Fibroblast of the conjunctiva (primary cell): ENCODE measurements at regions not wholly inside any gene's neighbourhood (a gene's known extent, or its start where the extent isn't known, plus 50 kb on each side); places are given as distances from the start of the nearest gene placed in this dataset.
A peak's percentile ranks its signal among the peaks of the same experiment; 100 is the strongest.

Experiments
- DNase-seq: peaks from one replicate; pipeline ENCODE4 v3.0.0-alpha.2; 2010; ENCODE audit warnings: low read depth

DNA sequence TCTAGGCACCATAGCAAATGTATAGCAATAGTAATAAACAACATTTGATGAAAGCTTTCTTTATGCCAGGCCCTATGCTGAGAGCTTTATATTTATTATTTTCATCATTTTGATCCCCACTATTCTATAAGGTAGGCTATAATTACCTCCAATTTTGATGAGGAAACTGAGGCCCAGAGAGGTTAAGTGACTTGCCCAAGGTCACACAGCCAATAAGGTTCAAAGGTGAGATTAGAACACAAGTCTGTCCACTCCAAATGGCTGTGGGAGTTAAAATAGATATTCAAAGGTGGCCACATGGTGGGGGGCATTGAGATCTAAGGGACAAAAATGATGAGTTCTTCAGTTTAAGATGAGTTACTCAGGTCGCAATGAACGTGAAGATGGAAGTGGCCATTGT is 269.9 kb downstream of the BMP7 start:
- no peak for DNase-seq

DNA sequence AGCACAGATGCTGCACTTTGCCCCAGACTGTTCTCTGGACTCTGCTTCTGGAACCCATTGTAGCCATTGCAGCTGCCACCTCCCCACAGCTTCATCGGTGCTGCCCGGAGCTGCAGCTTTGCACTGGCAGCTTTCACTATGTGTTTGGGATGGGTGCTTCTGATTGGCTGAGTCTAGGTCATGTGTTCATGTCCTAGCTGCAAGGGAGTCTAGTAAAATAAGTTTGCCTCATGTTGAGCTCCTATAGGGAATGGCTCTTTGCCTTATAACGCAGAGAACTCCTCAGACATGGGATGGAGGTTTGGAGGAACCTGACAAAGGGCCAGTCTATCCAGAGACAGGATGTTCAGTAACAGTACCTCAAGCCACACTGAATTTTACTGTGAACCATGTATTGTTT is 268.0 kb downstream of the BMP7 start:
- no peak for DNase-seq

DNA sequence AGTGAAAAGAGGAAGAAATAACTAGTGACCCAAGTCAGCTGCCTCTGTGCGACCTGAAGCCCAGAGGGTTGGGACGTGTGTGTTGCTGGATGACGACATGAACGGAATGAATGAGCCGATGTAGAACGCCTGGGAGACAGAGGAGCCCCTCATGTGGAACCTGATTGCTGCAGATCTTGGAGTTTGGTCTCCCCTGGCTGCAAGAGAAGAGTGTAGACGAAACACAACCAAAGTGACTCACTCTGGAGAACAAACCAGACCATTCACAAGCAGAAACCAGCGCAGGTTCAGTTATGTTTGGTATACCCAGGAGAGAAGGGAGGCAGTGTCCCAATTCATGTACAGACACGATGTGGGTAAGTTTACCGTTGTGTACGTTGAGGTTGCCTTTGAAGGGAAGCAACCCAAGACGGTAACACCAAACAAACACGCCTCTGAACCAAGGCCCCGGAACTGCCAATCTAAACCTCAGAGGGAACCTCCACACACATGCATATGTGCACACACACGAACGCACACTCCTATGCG is 265.9 kb downstream of the BMP7 start:
- DNase-seq, result no peak

DNA sequence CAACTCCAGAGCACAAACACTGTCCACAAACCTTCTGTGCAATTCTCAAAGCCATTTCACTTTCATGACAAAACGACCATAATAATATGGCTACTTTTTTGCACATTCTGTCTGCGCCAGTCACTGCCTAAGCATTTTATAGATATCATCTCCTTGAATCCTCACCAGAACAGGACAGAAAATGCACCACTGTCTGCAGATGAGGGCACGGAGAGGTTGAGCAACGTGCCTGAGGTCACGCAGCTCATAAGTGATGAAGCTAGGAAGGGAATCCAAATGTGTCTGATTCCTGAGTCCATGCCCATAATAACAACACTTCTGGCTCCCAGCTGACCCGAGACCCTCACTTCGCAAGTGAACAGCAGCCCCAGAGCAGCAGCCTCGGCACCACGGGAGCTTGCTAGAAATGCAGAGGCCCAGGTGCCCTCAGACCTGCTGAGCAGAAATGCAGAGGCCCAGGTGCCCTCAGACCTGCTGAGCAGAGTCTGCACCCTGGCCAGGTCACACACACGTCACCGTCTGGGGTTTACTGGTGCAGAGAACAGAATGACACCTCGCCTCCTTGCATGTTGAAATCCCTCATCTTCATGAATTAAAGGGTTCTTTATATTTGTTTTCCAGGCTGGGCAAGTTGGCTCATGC is 265.2 kb downstream of the BMP7 start:
- DNase-seq, result no peak

DNA sequence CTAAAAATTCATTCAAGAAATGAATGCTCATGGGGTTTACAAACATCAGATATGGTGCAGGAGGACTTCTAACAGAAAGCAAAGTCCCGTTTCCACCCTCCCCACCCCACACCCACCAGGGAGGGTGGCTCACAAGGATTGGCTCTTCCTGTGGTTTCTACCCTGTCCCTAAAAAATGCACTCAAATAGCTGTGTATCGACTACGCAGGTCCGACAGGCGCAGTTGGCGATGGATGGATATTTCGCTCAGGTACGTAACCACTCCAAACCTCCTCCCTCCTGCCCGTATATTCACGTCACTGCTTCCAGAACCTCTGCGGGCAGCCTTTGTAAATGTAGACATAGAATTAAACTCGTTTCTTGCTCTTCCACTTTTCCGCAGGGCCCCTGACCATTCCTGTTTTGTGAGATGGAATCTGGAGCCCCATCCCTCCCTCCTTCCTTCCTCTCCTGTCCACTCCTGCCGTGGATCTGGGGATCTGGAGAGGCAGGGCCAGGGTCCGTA is 264.3 kb downstream of the BMP7 start:
- DNase-seq, result no peak

- DNase-seq, result no peak
Observed at GRCh38 chr20:57003012-57003411, 263.4 kb downstream of the BMP7 start.

- no peak for DNase-seq
Observed at GRCh38 chr20:57004416-57004815, 262.0 kb downstream of the BMP7 start.

DNA sequence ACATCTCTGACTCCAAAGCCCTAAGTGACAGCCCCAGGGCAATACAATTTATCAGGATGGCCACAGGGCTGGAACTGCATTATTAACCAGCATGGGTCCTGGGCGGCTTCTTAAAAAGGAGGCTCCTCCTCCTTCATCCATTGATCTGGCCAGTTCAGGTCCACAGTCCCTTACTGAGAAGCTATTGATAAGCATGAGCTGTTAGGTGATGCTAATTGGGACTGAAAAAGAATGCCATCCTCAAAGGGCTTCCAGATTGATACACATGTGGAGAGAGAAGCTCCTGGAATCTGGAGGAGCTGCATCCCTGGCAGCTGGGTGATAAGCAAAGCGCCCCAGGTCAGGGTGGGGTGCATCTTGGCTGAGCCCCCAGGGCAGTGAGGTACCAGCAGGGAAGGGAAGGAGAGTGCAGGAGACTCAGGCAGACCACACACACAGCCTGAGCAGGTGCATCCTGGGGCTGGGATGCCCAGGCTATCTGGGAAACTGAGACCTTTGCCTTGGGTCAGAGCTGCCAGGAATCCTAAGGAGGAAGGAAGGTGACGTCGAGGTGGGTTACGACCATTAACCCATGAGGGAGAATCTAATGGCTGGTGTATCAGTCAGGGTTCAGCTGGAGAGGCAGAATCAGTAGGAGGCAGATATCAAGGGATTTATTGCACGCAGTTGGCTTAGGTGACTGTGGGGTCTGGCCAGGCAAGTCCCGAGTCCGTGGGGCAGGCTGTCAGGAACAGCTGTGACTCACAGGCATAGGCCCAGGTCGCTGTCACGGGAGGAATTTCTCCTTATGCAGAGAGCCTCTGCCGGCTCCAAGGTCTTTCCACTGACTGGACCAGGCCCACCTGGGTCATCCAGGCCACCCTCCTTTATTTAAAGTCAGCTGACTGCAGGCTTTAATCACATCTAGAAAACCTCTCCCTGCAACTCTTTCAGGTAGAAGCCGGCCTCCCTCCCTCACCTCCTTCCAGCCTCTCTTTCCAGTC is 261.2 kb downstream of the BMP7 start:
- DNase-seq, result no peak

- no peak for DNase-seq
Observed at GRCh38 chr20:57006411-57007170, 259.9 kb downstream of the BMP7 start.

DNA sequence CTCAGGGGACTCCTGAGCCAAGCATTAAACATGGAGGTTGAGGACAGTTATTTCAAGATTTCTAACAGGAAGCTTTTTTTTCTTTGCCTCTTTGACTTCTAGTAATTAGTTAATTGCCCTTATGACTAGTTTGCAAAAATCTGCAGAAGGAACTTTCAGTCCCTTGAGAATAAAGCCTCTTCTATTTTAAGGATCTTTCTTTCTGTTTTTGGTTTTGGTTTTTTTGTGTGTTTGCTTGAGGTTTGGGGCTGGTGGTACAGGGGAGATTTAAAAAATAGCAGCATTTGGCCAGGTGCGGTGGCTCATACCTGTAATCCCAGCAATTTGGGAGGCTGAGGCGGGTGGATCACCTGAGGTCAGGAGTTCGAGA is 259.3 kb downstream of the BMP7 start:
- no peak for DNase-seq

- DNase-seq, result no peak
Observed at GRCh38 chr20:57008217-57008616, 258.2 kb downstream of the BMP7 start.

- no peak for DNase-seq
Observed at GRCh38 chr20:57009355-57009754, 257.1 kb downstream of the BMP7 start.

GRCh38 chr20:57009775-57010174 is 256.7 kb downstream of the BMP7 start:
- no peak for DNase-seq

DNA sequence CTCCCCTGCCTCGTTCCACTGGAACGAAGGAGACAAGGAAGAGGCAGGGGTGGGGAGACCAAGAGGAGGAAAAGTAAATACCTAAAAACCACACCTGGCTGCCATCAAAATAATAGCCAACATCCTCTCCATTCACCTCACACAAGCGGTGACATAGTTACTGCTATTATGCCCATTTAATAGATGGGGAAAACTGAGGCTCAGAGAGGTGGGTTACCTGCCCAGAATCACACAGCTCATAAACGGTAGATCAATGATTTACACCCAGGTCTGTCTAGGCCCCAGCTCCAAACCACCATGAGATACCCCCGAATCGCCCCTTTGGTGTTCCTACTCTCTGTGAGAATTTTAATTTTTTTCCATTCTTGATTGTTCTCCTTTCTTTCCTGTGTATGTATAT is 253.8 kb downstream of the BMP7 start:
- DNase-seq, result no peak

GRCh38 chr20:57013217-57013616 is 253.2 kb downstream of the BMP7 start:
- peak; percentile 9 for DNase-seq

GRCh38 chr20:57013741-57014140 is 252.7 kb downstream of the BMP7 start:
- DNase-seq, result no peak

DNA sequence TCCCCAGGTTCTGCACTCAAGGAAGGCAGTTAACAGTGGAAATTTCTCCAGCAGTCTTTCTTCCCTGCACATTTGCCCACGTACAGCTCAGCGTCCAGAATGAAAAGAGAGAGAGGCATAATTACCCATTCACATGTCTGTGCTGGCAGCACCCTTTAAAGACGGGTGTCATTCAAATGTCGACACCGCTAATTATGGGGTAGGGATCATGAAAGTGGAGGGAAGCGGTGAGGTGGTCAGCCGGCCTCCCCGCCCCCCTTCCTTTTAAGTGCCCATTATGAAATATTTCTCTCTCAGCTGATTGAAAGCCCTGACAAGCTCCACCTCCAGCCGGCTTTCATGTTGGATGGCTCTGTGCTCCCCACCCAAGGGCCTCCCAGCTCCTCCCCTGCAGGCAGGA is 246.1 kb downstream of the BMP7 start:
- DNase-seq, result no peak

- DNase-seq, result no peak
Observed at GRCh38 chr20:57022306-57022705, 244.1 kb downstream of the BMP7 start.

DNA sequence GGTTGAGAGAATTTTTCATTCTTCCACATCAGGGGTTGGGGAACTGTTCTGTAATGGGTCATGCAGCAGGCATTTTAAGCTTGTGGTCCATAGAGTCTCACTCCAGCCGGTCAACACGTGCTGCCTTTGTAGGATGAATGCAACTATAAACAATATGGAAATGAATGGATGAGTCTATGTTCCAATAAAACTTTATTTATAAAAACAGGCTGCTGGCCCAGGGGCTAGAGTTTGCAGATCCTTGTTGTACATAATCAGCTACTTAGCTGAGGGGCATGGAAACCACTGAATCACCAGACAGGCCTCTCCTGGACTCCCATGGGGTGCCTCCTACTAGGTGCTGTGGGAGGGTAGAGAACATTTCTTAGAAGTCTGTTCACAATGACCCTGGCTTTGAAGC is 243.4 kb downstream of the BMP7 start:
- DNase-seq, result no peak

GRCh38 chr20:57023997-57024396 is 242.4 kb downstream of the BMP7 start:
- DNase-seq, result no peak

DNA sequence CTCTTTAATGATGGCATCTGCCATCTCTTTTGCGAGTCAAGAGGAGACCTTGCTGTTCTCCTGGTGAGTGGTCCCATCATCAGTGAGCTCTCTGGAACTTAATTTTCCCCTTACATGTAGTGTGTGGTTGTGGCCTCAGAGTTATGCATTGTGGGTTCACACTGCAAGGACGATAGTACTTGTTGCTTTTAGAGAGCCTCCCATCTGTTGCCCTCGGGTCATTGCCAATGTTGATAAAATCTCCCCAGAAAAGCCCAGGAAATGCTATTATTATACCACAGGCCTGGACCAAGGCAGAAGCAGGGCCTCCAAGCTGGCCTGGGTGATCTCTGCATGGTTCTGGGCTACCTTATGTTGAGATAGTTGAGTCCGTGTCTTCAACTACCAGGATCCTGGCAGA is 241.6 kb downstream of the BMP7 start:
- no peak for DNase-seq

- no peak for DNase-seq
Observed at GRCh38 chr20:57025261-57025660, 241.2 kb downstream of the BMP7 start.
